Hippocampal formation (tissue), 2 donors: ENCODE measurements at regions not wholly inside any gene's neighbourhood (a gene's known extent, or its start where the extent isn't known, plus 50 kb on each side); places are given as distances from the start of the nearest gene placed in this dataset.

ENCODE experiments used
- DNase-seq, 2 donors: peaks; one replicate each; lab custom pipeline; 2025; lab: John Stamatoyannopoulos, UW

GRCh38 chr17:13353590-13353989, 248.1 kb downstream of the HS3ST3A1 start:
- DNase-seq: no peak

GRCh38 chr17:13352747-13353415, 248.8 kb downstream of the HS3ST3A1 start:
- no peak for DNase-seq

- DNase-seq: no peak
Measured at GRCh38 chr17:13351046-13351445, 250.7 kb downstream of the HS3ST3A1 start.

GRCh38 chr17:13350466-13350865, 251.3 kb downstream of the HS3ST3A1 start:
- DNase-seq: no peak

GRCh38 chr17:13346996-13347762, 254.6 kb downstream of the HS3ST3A1 start:
- DNase-seq: no peak

- no peak for DNase-seq
Measured at GRCh38 chr17:13346592-13346991, 255.1 kb downstream of the HS3ST3A1 start.

- DNase-seq: no peak
Measured at GRCh38 chr17:13346081-13346533, 255.6 kb downstream of the HS3ST3A1 start.

- no peak for DNase-seq
Measured at GRCh38 chr17:13338421-13338820, 263.3 kb downstream of the HS3ST3A1 start.

GRCh38 chr17:13337864-13338371, 263.8 kb downstream of the HS3ST3A1 start:
- DNase-seq: peak; percentile 2 to 28

- no peak for DNase-seq
Measured at GRCh38 chr17:13337151-13337550, 264.6 kb downstream of the HS3ST3A1 start.

GRCh38 chr17:13334374-13334773, 267.4 kb downstream of the HS3ST3A1 start:
- no peak for DNase-seq

- DNase-seq: no peak
Measured at GRCh38 chr17:13333661-13334060, 268.1 kb downstream of the HS3ST3A1 start.

GRCh38 chr17:13332207-13332606, 269.5 kb downstream of the HS3ST3A1 start:
- no peak for DNase-seq

- no peak for DNase-seq
Measured at GRCh38 chr17:13329421-13329820, 272.3 kb downstream of the HS3ST3A1 start.

GRCh38 chr17:13323990-13324389, 277.7 kb downstream of the HS3ST3A1 start:
- no peak for DNase-seq

GRCh38 chr17:13321951-13322701, 279.6 kb downstream of the HS3ST3A1 start:
- no peak for DNase-seq

- no peak for DNase-seq
Measured at GRCh38 chr17:13320046-13320785, 281.5 kb downstream of the HS3ST3A1 start.

- no peak for DNase-seq
Measured at GRCh38 chr17:13316657-13317056, 285.1 kb downstream of the HS3ST3A1 start.

- peak; percentile 0 to 1 for DNase-seq
Measured at GRCh38 chr17:13311306-13311705, 290.4 kb downstream of the HS3ST3A1 start.

GRCh38 chr17:13310858-13311257, 290.9 kb downstream of the HS3ST3A1 start:
- no peak for DNase-seq

- no peak for DNase-seq
Measured at GRCh38 chr17:13306310-13306962, 288.6 kb upstream of the ELAC2 start.
